HepG2 (cell line): ENCODE measurements at regions not wholly inside any gene's neighbourhood (a gene's known extent, or its start where the extent isn't known, plus 50 kb on each side); places are given as distances from the start of the nearest gene placed in this dataset.

ENCODE experiments used
- DPF2 ChIP-seq: sonication (generic); formaldehyde crosslinking; IDR thresholded peaks from 2 replicates; pipeline ENCODE4 v1.4.0; 2020; ENCODE audit warnings: mild to moderate bottlenecking, low read depth, missing genetic modification reagents, borderline replicate concordance
- FOXA1 ChIP-seq, 2 experiments: fragments of 450-650 bp in 1 of 2; sonication (generic) in 1 of 2; formaldehyde crosslinking in 1 of 2; IDR thresholded peaks; 2 replicates each; pipeline versions ENCODE4 v1.4.0 to v1.6.1; 2016 to 2020; ENCODE audit warnings: missing genetic modification reagents in 1 of 2
- LBX2 ChIP-seq: sonication (generic); formaldehyde crosslinking; IDR thresholded peaks from 2 replicates; pipeline ENCODE4 v1.5.0; 2020; ENCODE audit warnings: missing genetic modification reagents, mild to moderate bottlenecking, borderline replicate concordance
- SAP130 ChIP-seq: IDR thresholded peaks from 2 replicates; pipeline ENCODE4 v1.6.1; 2016; ENCODE audit warnings: low read depth
- ZNF121 ChIP-seq: sonication (generic); formaldehyde crosslinking; IDR thresholded peaks from 2 replicates; pipeline ENCODE4 v1.5.0; 2020; ENCODE audit warnings: mild to moderate bottlenecking, missing genetic modification reagents
- TF ChIP-seq, protein P1 (sequence below), 2 experiments: sonication (generic) in 1 of 2; formaldehyde crosslinking in 1 of 2; IDR thresholded peaks; 2 replicates each; pipeline versions ENCODE4 v1.5.1 to v1.6.1; 2011 to 2020; ENCODE audit warnings: borderline replicate concordance in 1 of 2, low read depth in 1 of 2, low read length in 1 of 2, mild to moderate bottlenecking in 1 of 2, missing genetic modification reagents in 1 of 2, moderate library complexity in 1 of 2

DNA sequence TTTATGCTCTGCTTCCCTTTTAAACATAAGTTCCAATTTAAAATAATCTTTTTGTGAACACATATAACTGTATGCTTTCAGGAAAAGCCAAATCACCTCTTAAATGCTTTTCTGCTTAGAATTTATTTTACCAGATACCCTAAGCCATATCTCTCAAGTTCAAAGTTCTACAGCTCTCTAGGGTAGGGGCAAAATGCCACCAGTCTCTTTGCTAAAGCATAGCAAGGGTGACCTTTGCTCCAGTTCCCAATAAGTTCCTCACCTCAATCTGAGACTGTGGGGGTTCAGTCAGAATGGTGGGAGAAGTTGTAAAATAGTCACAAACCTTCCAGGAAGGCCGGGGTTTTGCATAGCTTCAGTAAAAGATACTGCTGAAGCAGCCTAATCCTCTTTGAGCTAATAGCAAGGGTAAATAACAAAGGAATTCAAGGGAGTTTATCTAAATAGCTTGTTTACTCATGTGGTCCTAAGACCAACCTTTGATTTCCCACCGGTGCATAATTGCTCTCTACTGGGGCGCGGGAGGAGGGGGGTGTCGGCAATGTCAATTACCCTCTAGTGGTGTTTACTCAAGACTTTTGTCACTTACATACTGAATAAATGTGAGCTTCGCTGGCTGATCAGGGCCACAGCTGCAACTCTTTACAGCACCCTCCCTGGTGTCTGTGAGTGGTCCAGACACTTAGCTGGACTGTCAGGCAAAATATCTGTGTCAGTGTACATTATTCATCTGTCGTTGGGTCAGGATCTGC lies 1376.2 kb downstream of the NCAM2 start:
- TF ChIP-seq SAP130 (CRISPR knock-in tag): no peak
- TF ChIP-seq FOXA1 (IDR thresholded peaks at IDR 0.05): no peak
- no peak for TF ChIP-seq FOXA1 (CRISPR knock-in tag; IDR thresholded peaks at IDR 0.05)
- TF ChIP-seq LBX2 (CRISPR knock-in tag): no peak
- TF ChIP-seq DPF2: no peak
- TF ChIP-seq, protein P1, sequence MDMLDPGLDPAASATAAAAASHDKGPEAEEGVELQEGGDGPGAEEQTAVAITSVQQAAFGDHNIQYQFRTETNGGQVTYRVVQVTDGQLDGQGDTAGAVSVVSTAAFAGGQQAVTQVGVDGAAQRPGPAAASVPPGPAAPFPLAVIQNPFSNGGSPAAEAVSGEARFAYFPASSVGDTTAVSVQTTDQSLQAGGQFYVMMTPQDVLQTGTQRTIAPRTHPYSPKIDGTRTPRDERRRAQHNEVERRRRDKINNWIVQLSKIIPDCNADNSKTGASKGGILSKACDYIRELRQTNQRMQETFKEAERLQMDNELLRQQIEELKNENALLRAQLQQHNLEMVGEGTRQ (IDR thresholded peaks at IDR 0.05; ENCODE audit: low read depth, low read length): no peak
- TF ChIP-seq, protein P1 (CRISPR knock-in tag; IDR thresholded peaks at IDR 0.05; ENCODE audit: borderline replicate concordance): no peak
- no peak for TF ChIP-seq ZNF121 (CRISPR knock-in tag)
